HG03045 (cell line): ENCODE measurements at regions not wholly inside any gene's neighbourhood (a gene's known extent, or its start where the extent isn't known, plus 50 kb on each side); places are given as distances from the start of the nearest gene placed in this dataset.
"Not testable (repeated sequence)": the region's sequence is repeated elsewhere in the genome, so short reads cannot be mapped to it uniquely, and the experiment has no call there.

ENCODE experiments used
- ATAC-seq: cut with Tn5 transposase; IDR thresholded peaks from one replicate; pipeline ENCODE4 v1.9.1; 2021; ENCODE audit warnings: mild to moderate bottlenecking, moderate library complexity; ENCODE audit not compliant: unreplicated experiment

- ATAC-seq: no peak
These were observed 183.9 kb downstream of the MYRFL start for GRCh38 chr12:70008944-70009343.

GRCh38 chr12:70011353-70011752 lies 186.3 kb downstream of the MYRFL start:
- no peak for ATAC-seq

GRCh38 chr12:70013016-70013415 lies 188.0 kb downstream of the MYRFL start:
- ATAC-seq: not testable (repeated sequence)

- no peak for ATAC-seq
These were observed 203.5 kb downstream of the MYRFL start for GRCh38 chr12:70028515-70028914.

- no peak for ATAC-seq
These were observed 203.9 kb downstream of the MYRFL start for GRCh38 chr12:70028918-70029317.

- ATAC-seq: no peak
These were observed 206.0 kb downstream of the MYRFL start for GRCh38 chr12:70031046-70031445.

- ATAC-seq: no peak
These were observed 207.0 kb downstream of the MYRFL start for GRCh38 chr12:70032076-70032475.

GRCh38 chr12:70033310-70033709 lies 208.3 kb downstream of the MYRFL start:
- no peak for ATAC-seq

GRCh38 chr12:70040141-70040540 lies 203.1 kb upstream of the CNOT2 start:
- no peak for ATAC-seq

GRCh38 chr12:70042675-70043074 lies 200.6 kb upstream of the CNOT2 start:
- ATAC-seq: no peak

GRCh38 chr12:70043490-70044138 lies 199.6 kb upstream of the CNOT2 start:
- ATAC-seq: no peak

GRCh38 chr12:70044167-70044566 lies 199.1 kb upstream of the CNOT2 start:
- no peak for ATAC-seq

GRCh38 chr12:70045036-70045435 lies 198.2 kb upstream of the CNOT2 start:
- no peak for ATAC-seq

GRCh38 chr12:70045514-70045913 lies 197.7 kb upstream of the CNOT2 start:
- ATAC-seq: no peak

GRCh38 chr12:70048521-70049250 lies 194.5 kb upstream of the CNOT2 start:
- no peak for ATAC-seq

- peak; percentile 79 for ATAC-seq
These were observed 193.5 kb upstream of the CNOT2 start for GRCh38 chr12:70049596-70050360.

GRCh38 chr12:70052476-70052875 lies 190.8 kb upstream of the CNOT2 start:
- ATAC-seq: no peak

GRCh38 chr12:70052931-70053497 lies 190.2 kb upstream of the CNOT2 start:
- ATAC-seq: no peak

- ATAC-seq: no peak
These were observed 183.9 kb upstream of the CNOT2 start for GRCh38 chr12:70059373-70059772.

GRCh38 chr12:70060634-70061033 lies 182.6 kb upstream of the CNOT2 start:
- ATAC-seq: no peak

- ATAC-seq: no peak
These were observed 174.5 kb upstream of the CNOT2 start for GRCh38 chr12:70068743-70069142.
